Ovary (tissue), 3 donors: ENCODE measurements at regions not wholly inside any gene's neighbourhood (a gene's known extent, or its start where the extent isn't known, plus 50 kb on each side); places are given as distances from the start of the nearest gene placed in this dataset.

Experiments used
- CTCF ChIP-seq, 3 donors: fragments of 450-650 bp in 2 of 3; fragments of 200-600 bp in 1 of 3; IDR thresholded peaks; one replicate each; pipeline versions ENCODE4 v1.5.1 to v1.8.0; 2016 to 2022; ENCODE audit warnings: antibody characterized with exemption in 3 of 3, mild to moderate bottlenecking in 1 of 3
- EP300 ChIP-seq: sonication (generic); formaldehyde crosslinking; IDR thresholded peaks from one replicate; pipeline ENCODE4 v1.6.1; 2017; ENCODE audit warnings: antibody characterized with exemption
- POLR2A ChIP-seq: fragments of 450-650 bp; IDR thresholded peaks from one replicate; pipeline ENCODE4 v1.6.1; 2017; ENCODE audit warnings: antibody characterized with exemption, mild to moderate bottlenecking, moderate library complexity
- donor health status: DM: no; HTN: no; CAD: no.

DNA sequence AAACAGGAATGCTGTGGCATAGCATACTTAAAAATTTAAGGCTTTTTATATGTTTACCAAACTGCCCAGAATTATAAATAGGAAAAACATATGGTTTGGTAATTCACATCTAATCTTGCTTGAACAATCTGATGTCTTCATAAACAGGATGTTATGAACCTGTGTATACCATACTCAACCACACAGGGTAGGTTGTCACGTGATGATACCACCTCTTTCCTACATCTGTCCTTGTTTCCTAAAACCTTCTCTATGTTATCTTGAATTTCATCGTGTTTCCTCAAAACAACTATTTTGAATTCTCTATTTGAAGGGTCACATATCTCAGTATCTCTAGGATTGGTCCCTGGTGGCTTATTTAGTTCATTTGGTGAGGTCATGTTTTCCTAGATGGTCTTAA is 631.0 kb upstream of the PKN2 start:
- TF ChIP-seq POLR2A (no peak), CTCF (IDR thresholded peaks at IDR 0.05) (no peak), EP300 (no peak)
